Heart left ventricle (tissue), 13 donors: ENCODE measurements at regions not wholly inside any gene's neighbourhood (a gene's known extent, or its start where the extent isn't known, plus 50 kb on each side); places are given as distances from the start of the nearest gene placed in this dataset.

Experiments used
- CTCF ChIP-seq, 12 donors: fragments of 200-600 bp; sonication (generic) in 4 of 12; IDR thresholded peaks; one replicate each; pipeline versions ENCODE4 v1.5.0 to v1.8.0; 2018 to 2022; ENCODE audit warnings: antibody characterized with exemption in 12 of 12, mild to moderate bottlenecking in 5 of 12
- POLR2A ChIP-seq, 2 donors: fragments of 450-650 bp; IDR thresholded peaks; one replicate each; pipeline ENCODE4 v1.6.1; 2017; ENCODE audit warnings: antibody characterized with exemption in 2 of 2, mild to moderate bottlenecking in 2 of 2, moderate library complexity in 2 of 2
- donor health status: ischemic (EF 13 %, LVEDD 7.1; RV severe dilation, severe dysfunction).
- donor health status: DM: no; HTN: yes; CAD: no.
- donor health status: DM: no; HTN: no; CAD: no.
- donor health status: ischemic (EF 25% LVEDD 6.9; RV normal size, moderate dysfunction).
- donor health status: ischemic (EF 25% LVEDD 5.7; RV mildly dilated, moderate dysfunction).
- donor health status: ischemic (EF 35%, LVEDD 5.7; RV mildly dilated, moderate dysfunction).
- donor health status: nonischemic (EF 11% LVEDD 7.7; RV severe dilation, severe dysfunction).
- donor health status: DM: yes; HTN: yes; CAD: no.
- donor health status: PGD.
- donor health status: ischemic (EF 29% LVEDD 5.4; RV normal size, mild dysfunction).
- donor health status: nonischemic (EF 23%, LVEDD 6.1; RV moderate dilation, normal function).

- TF ChIP-seq CTCF (IDR thresholded peaks at IDR 0.05) (no peak), POLR2A (IDR thresholded peaks at IDR 0.05) (no peak)
These were observed 135.2 kb upstream of the PRDM9 start for GRCh38 chr5:23372177-23372576.
